NCI-H446 (cell line): ENCODE measurements at regions not wholly inside any gene's neighbourhood (a gene's known extent, or its start where the extent isn't known, plus 50 kb on each side); places are given as distances from the start of the nearest gene placed in this dataset.

Experiments used
- DNase-seq, 2 experiments: peaks; one replicate each; lab custom pipeline; 2025; lab: John Stamatoyannopoulos, UW

GRCh38 chr11:86193297-86194095 is 51.1 kb upstream of the EED start:
- peak; percentile 35 to 79 for DNase-seq

GRCh38 chr11:86192519-86193257 is 51.9 kb upstream of the EED start:
- DNase-seq: no peak

GRCh38 chr11:86191874-86192273 is 52.7 kb upstream of the EED start:
- no peak for DNase-seq

GRCh38 chr11:86187027-86187426 is 57.5 kb upstream of the EED start:
- no peak for DNase-seq

- no peak for DNase-seq
Observed at GRCh38 chr11:86186386-86186785, 58.2 kb upstream of the EED start.

- DNase-seq: no peak
Observed at GRCh38 chr11:86185381-86185750, 59.2 kb upstream of the EED start.

GRCh38 chr11:86184728-86185380 is 59.7 kb upstream of the EED start:
- no peak for DNase-seq

GRCh38 chr11:86183694-86184093 is 60.9 kb upstream of the EED start:
- no peak for DNase-seq

- DNase-seq: no peak
Observed at GRCh38 chr11:86182976-86183584, 61.5 kb upstream of the EED start.

GRCh38 chr11:86181379-86181778 is 63.2 kb upstream of the EED start:
- no peak for DNase-seq

GRCh38 chr11:86180851-86181250 is 63.7 kb upstream of the EED start:
- DNase-seq: no peak

- DNase-seq: no peak
Observed at GRCh38 chr11:86180423-86180822, 64.1 kb upstream of the EED start.

- no peak for DNase-seq
Observed at GRCh38 chr11:86179646-86180064, 64.9 kb upstream of the EED start.

GRCh38 chr11:86177302-86177701 is 67.3 kb upstream of the EED start:
- DNase-seq: no peak

GRCh38 chr11:86176165-86176884 is 68.2 kb upstream of the EED start:
- DNase-seq: no peak

GRCh38 chr11:86175626-86176025 is 68.9 kb upstream of the EED start:
- no peak for DNase-seq

- no peak for DNase-seq
Observed at GRCh38 chr11:86175191-86175590, 69.4 kb upstream of the EED start.

- DNase-seq: peak in 1 of 2 experiments; percentile 33
Observed at GRCh38 chr11:86174101-86175046, 70.2 kb upstream of the EED start.

GRCh38 chr11:86172894-86173293 is 71.7 kb upstream of the EED start:
- no peak for DNase-seq

- no peak for DNase-seq
Observed at GRCh38 chr11:86171627-86172026, 72.9 kb upstream of the EED start.
